ENCODE measurements at regions not wholly inside any gene's neighbourhood (a gene's known extent, or its start where the extent isn't known, plus 50 kb on each side); places are given as distances from the start of the nearest gene placed in this dataset.
"Not testable (repeated sequence)": the region's sequence is repeated elsewhere in the genome, so short reads cannot be mapped to it uniquely, and the experiment has no call there.

- DNase-seq = no peak
These were observed 59.3 kb downstream of the GPR88 start for GRCh38 chr1:100597061-100597741.

GRCh38 chr1:100597784-100598183, 59.8 kb downstream of the GPR88 start:
- no peak for DNase-seq

- not testable (repeated sequence) for DNase-seq
These were observed 62.4 kb downstream of the GPR88 start for GRCh38 chr1:100600377-100600776.

GRCh38 chr1:100602028-100602427, 64.1 kb downstream of the GPR88 start:
- DNase-seq = not testable (repeated sequence)

GRCh38 chr1:100604372-100604771, 66.4 kb downstream of the GPR88 start:
- DNase-seq = no peak

- peak; percentile 23 for DNase-seq
These were observed 68.5 kb downstream of the GPR88 start for GRCh38 chr1:100606438-100606837.

- DNase-seq = no peak
These were observed 69.8 kb downstream of the GPR88 start for GRCh38 chr1:100607628-100608240.

GRCh38 chr1:100609849-100610248, 71.9 kb downstream of the GPR88 start:
- DNase-seq = no peak

- no peak for DNase-seq
These were observed 73.1 kb downstream of the GPR88 start for GRCh38 chr1:100611086-100611485.

- DNase-seq = no peak
These were observed 74.6 kb downstream of the GPR88 start for GRCh38 chr1:100612540-100612939.

GRCh38 chr1:100613817-100614559, 76.0 kb downstream of the GPR88 start:
- DNase-seq = no peak

- no peak for DNase-seq
These were observed 76.6 kb downstream of the GPR88 start for GRCh38 chr1:100614570-100614969.

- no peak for DNase-seq
These were observed 77.7 kb downstream of the GPR88 start for GRCh38 chr1:100615686-100616085.

- DNase-seq = no peak
These were observed 78.2 kb downstream of the GPR88 start for GRCh38 chr1:100616121-100616621.

- no peak for DNase-seq
These were observed 84.1 kb downstream of the GPR88 start for GRCh38 chr1:100622037-100622436.

GRCh38 chr1:100622506-100622905, 84.6 kb downstream of the GPR88 start:
- DNase-seq = no peak

GRCh38 chr1:100622966-100623762, 85.2 kb downstream of the GPR88 start:
- DNase-seq = no peak

- no peak for DNase-seq
These were observed 87.1 kb downstream of the GPR88 start for GRCh38 chr1:100624886-100625610.

- DNase-seq = no peak
These were observed 88.5 kb downstream of the GPR88 start for GRCh38 chr1:100626397-100626796.

GRCh38 chr1:100627054-100627716, 89.2 kb downstream of the GPR88 start:
- DNase-seq = no peak

GRCh38 chr1:100627936-100628335, 90.0 kb downstream of the GPR88 start:
- DNase-seq = no peak

- DNase-seq = no peak
These were observed 90.7 kb downstream of the GPR88 start for GRCh38 chr1:100628631-100629081.

Measured in COR-L47 (cell line).